Type B pancreatic cell (in vitro differentiated cells): ENCODE measurements at regions not wholly inside any gene's neighbourhood (a gene's known extent, or its start where the extent isn't known, plus 50 kb on each side); places are given as distances from the start of the nearest gene placed in this dataset.

Experiments used
- DNase-seq: peaks from one replicate; pipeline ENCODE4 v3.0.0; 2021; ENCODE audit warnings: mixed read lengths; ENCODE audit not compliant: unreplicated experiment; ENCODE audit errors: extremely low spot score
- H3K27ac Mint-ChIP-seq: 2 replicates; pipeline ENCODE4 v1.8.0; 2021; ENCODE audit warnings: mild to moderate bottlenecking, mixed read lengths
- H3K27me3 Mint-ChIP-seq: 2 replicates; pipeline ENCODE4 v1.8.0; 2021; ENCODE audit warnings: mixed read lengths
- H3K36me3 Mint-ChIP-seq: 2 replicates; pipeline ENCODE4 v1.8.0; 2021; ENCODE audit warnings: mixed read lengths
- H3K4me1 Mint-ChIP-seq: one replicate; pipeline ENCODE4 v1.8.0; 2021; ENCODE audit warnings: mixed read lengths; ENCODE audit not compliant: unreplicated experiment
- H3K4me3 Mint-ChIP-seq: 2 replicates; pipeline ENCODE4 v1.8.0; 2021; ENCODE audit warnings: mild to moderate bottlenecking, mixed read lengths
- H3K9me3 Mint-ChIP-seq: 2 replicates; pipeline ENCODE4 v1.8.0; 2021; ENCODE audit warnings: mixed read lengths
- TF ChIP-seq, protein P1 (sequence below): fragments of 200-600 bp; sonication (generic); conservative IDR thresholded peaks from 2 replicates; pipeline ENCODE4 v1.5.0; 2021; ENCODE audit warnings: antibody characterized with exemption, mild to moderate bottlenecking

- Mint-ChIP-seq H3K27ac (no peak overlapping the region), H3K27me3 (no peaks in the 10 kb centered on the region), H3K36me3 (no peaks in the 10 kb centered on the region), H3K4me3 (no peak overlapping the region), H3K9me3 (no peaks in the 10 kb centered on the region), H3K4me1 (peaks cover 3% of the 10 kb centered on the region)
- no peak for DNase-seq
- TF ChIP-seq, protein P1, sequence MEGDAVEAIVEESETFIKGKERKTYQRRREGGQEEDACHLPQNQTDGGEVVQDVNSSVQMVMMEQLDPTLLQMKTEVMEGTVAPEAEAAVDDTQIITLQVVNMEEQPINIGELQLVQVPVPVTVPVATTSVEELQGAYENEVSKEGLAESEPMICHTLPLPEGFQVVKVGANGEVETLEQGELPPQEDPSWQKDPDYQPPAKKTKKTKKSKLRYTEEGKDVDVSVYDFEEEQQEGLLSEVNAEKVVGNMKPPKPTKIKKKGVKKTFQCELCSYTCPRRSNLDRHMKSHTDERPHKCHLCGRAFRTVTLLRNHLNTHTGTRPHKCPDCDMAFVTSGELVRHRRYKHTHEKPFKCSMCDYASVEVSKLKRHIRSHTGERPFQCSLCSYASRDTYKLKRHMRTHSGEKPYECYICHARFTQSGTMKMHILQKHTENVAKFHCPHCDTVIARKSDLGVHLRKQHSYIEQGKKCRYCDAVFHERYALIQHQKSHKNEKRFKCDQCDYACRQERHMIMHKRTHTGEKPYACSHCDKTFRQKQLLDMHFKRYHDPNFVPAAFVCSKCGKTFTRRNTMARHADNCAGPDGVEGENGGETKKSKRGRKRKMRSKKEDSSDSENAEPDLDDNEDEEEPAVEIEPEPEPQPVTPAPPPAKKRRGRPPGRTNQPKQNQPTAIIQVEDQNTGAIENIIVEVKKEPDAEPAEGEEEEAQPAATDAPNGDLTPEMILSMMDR = no peak
Observed at GRCh38 chr10:4758256-4758655, 67.8 kb upstream of the AKR1E2 start.

GRCh38 chr10:4755286-4755989, 70.6 kb upstream of the AKR1E2 start:
- no peaks in the 10 kb centered on the region for H3K27me3 Mint-ChIP-seq
- DNase-seq = no peak
- H3K9me3 Mint-ChIP-seq = no peaks in the 10 kb centered on the region
- TF ChIP-seq, protein P1 = no peak
- H3K4me3 Mint-ChIP-seq = no peak overlapping the region
- peaks cover 3% of the 10 kb centered on the region for H3K4me1 Mint-ChIP-seq
- no peaks in the 10 kb centered on the region for H3K36me3 Mint-ChIP-seq
- H3K27ac Mint-ChIP-seq = no peak overlapping the region

GRCh38 chr10:4754143-4754542, 71.9 kb upstream of the AKR1E2 start:
- Mint-ChIP-seq H3K27me3 (peaks cover 2% of the 10 kb centered on the region), H3K9me3 (no peaks in the 10 kb centered on the region), H3K4me3 (no peak overlapping the region), H3K36me3 (no peaks in the 10 kb centered on the region), H3K27ac (no peak overlapping the region), H3K4me1 (peaks cover 3% of the 10 kb centered on the region)
- TF ChIP-seq, protein P1 = no peak
- DNase-seq = no peak

GRCh38 chr10:4751211-4751610, 74.8 kb upstream of the AKR1E2 start:
- TF ChIP-seq, protein P1 = no peak
- H3K4me3 Mint-ChIP-seq = no peak overlapping the region
- peaks cover 3% of the 10 kb centered on the region for H3K4me1 Mint-ChIP-seq
- no peaks in the 10 kb centered on the region for H3K9me3 Mint-ChIP-seq
- no peaks in the 10 kb centered on the region for H3K36me3 Mint-ChIP-seq
- peaks cover 4% of the 10 kb centered on the region for H3K27me3 Mint-ChIP-seq
- DNase-seq = no peak
- no peak overlapping the region for H3K27ac Mint-ChIP-seq

DNA sequence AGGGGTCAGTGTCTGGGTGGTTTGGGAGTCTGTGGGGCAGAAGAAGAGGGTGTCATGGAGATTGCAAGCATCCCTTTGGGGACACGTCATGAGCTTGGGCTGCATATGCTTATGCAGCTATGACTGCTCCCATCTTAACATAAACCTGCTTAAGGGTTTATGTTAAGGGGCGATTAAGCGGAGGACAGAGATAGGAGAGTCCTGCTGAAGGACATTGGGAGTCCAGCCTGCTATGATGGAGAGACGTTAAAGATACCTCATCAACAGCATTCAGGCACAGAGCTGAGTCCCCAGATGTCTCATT, 76.8 kb upstream of the AKR1E2 start:
- H3K9me3 Mint-ChIP-seq = no peaks in the 10 kb centered on the region
- TF ChIP-seq, protein P1 = no peak
- DNase-seq = no peak
- no peak overlapping the region for H3K4me3 Mint-ChIP-seq
- peaks cover 4% of the 10 kb centered on the region for H3K27me3 Mint-ChIP-seq
- no peak overlapping the region for H3K27ac Mint-ChIP-seq
- no peaks in the 10 kb centered on the region for H3K4me1 Mint-ChIP-seq
- H3K36me3 Mint-ChIP-seq = no peaks in the 10 kb centered on the region
